Stomach (tissue), 8 donors: ENCODE measurements at regions not wholly inside any gene's neighbourhood (a gene's known extent, or its start where the extent isn't known, plus 50 kb on each side); places are given as distances from the start of the nearest gene placed in this dataset.
A peak's percentile ranks its signal among the peaks of the same experiment; 100 is the strongest.
"Not testable (repeated sequence)": the region's sequence is repeated elsewhere in the genome, so short reads cannot be mapped to it uniquely, and the experiment has no call there.

Source experiments
- DNase-seq, 2 donors: peaks; one replicate each; pipeline versions ENCODE4 v3.0.0 to v3.0.0-alpha.2; 2013 to 2019
- H3K27ac ChIP-seq, 5 donors: fragments of 200-600 bp in 4 of 5; sonication (generic) in 4 of 5; one replicate each; pipeline ENCODE4 v1.5.1; 2013 to 2019; ENCODE audit warnings: mild to moderate bottlenecking in 1 of 5, moderate library complexity in 1 of 5
- H3K27me3 ChIP-seq, 3 donors: fragments of 200-600 bp; sonication (generic); one replicate each; pipeline ENCODE4 v1.5.1; 2017 to 2019; ENCODE audit warnings: mixed run types in 1 of 3
- H3K36me3 ChIP-seq, 4 donors: fragments of 200-600 bp; sonication (generic); 1 replicate in 3 of 4; 2 replicates in 1 of 4; pipeline ENCODE4 v1.5.1; 2016 to 2019
- H3K4me1 ChIP-seq, 4 donors: fragments of 200-600 bp; sonication (generic); one replicate each; pipeline ENCODE4 v1.5.1; 2016 to 2019
- H3K4me3 ChIP-seq, 4 donors: fragments of 200-600 bp; sonication (generic) in 3 of 4; one replicate each; pipeline ENCODE4 v1.5.1; 2016 to 2019; ENCODE audit warnings: mild to moderate bottlenecking in 1 of 4
- H3K9me3 ChIP-seq, 4 donors: fragments of 200-600 bp; sonication (generic); one replicate each; pipeline ENCODE4 v1.5.1; 2016 to 2019
- EP300 ChIP-seq: sonication (generic); formaldehyde crosslinking; IDR thresholded peaks from one replicate; pipeline ENCODE4 v1.6.1; 2017; ENCODE audit warnings: antibody characterized with exemption
- POLR2A ChIP-seq, 4 donors: fragments of 450-650 bp; IDR thresholded peaks; one replicate each; pipeline ENCODE4 v1.6.1; 2016; ENCODE audit warnings: antibody characterized with exemption in 4 of 4, control low read depth in 2 of 4, mild to moderate bottlenecking in 1 of 4, moderate library complexity in 1 of 4
- POLR2AphosphoS5 ChIP-seq, 3 donors: sonication (generic); formaldehyde crosslinking; IDR thresholded peaks; one replicate each; pipeline ENCODE4 v1.6.1; 2016; ENCODE audit warnings: antibody characterized with exemption in 3 of 3
- WGBS, 5 donors: extraction: QIAGEN DNeasy Blood & Tissue Kit in 3 of 5; methylation state at CpG; one replicate each; pipeline versions ENCODE4 v1.1.5 to v1.1.7; 2013 to 2018; 5-methylcytosine and 5-hydroxymethylcytosine counted together
- intact Hi-C: fragments of 100-400 bp; cut with DNase I; formaldehyde crosslinking; loops from one replicate; pipeline ENCODE4 v1.15.1; 2023; ENCODE audit warnings: low total_unique reads
- TF ChIP-seq, protein P1 (sequence below), 7 experiments: fragments of 450-650 bp in 4 of 7; fragments of 200-600 bp in 3 of 7; sonication (generic) in 3 of 7; IDR thresholded peaks; one replicate each; pipeline ENCODE4 v1.5.1; 2016 to 2019; ENCODE audit warnings: antibody characterized with exemption in 7 of 7, control low read depth in 2 of 7, mild to moderate bottlenecking in 1 of 7
- donor health status: healthy with polysubstance abuse.
- donor health status: Bipolar disorder and iron deficiency.
- donor health status: healthy.

DNA sequence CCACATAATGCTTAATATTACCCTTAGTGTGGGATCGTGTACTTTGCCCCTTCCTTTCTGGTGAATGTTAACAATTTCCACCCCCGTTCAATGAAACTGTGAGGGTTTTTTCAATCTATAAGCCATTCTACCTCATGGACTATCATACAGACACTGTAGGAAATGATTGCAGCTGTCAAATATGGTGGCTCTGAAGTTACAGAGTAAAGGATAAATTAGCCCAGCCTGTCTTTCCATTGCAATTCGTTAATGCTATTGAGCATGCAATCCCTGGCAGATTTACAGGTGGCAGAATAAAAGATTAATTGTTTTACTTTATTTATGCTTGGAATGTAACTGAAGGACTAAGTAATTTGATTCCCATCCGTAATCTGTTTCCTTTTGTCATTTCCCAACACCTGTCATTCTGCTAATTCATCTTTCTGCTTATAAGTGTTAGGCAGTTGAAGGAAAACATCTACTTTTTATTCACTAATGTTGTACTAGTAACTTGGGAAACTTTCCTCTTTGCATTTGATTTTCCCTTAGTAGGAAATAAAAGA lies 1211.6 kb upstream of the LRRN3 start:
- Histone ChIP-seq H3K36me3 (no peaks in the 10 kb centered on the region), H3K27me3 (no peaks in the 10 kb centered on the region), H3K9me3 (no peaks in the 10 kb centered on the region), H3K4me1 (no peaks in the 10 kb centered on the region), H3K27ac (no peak overlapping the region), H3K4me3 (no peak overlapping the region)
- intact Hi-C loops: no loop called here
- DNase-seq: no peak
- no peak for TF ChIP-seq POLR2AphosphoS5 (IDR thresholded peaks at IDR 0.05)
- no peak for TF ChIP-seq EP300
- WGBS, 5 donors: 55 to 64% (median 59%) methylated on average over 4 of the region's 4 CpGs

DNA sequence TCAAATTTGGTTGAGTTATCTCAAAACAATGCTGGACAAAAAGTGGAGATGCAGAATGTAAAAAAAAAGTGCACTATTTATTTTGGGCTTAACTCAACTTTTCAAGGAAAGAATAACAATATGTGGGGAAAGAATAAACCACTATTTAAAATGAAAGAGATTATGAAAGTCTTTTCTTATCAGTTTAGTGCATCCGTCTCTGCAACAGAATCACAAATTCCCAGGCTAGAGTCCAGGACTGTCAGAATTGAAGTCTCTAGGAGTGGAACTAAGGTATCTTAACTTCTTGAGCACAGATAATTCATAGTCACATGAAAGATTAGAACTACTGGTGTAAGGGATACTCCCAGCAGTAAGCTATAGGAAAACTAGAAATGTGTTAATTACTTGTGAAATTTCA lies 1200.3 kb upstream of the LRRN3 start:
- 15 to 32% (median 17%) methylated on average over 1 of the region's 1 CpG for WGBS, 5 donors
- intact Hi-C loops: no loop called here
- H3K36me3 ChIP-seq: no peaks in the 10 kb centered on the region
- no peak for TF ChIP-seq POLR2AphosphoS5 (IDR thresholded peaks at IDR 0.05)
- no peak for TF ChIP-seq EP300
- no peak for TF ChIP-seq POLR2A (IDR thresholded peaks at IDR 0.05)
- TF ChIP-seq, protein P1, sequence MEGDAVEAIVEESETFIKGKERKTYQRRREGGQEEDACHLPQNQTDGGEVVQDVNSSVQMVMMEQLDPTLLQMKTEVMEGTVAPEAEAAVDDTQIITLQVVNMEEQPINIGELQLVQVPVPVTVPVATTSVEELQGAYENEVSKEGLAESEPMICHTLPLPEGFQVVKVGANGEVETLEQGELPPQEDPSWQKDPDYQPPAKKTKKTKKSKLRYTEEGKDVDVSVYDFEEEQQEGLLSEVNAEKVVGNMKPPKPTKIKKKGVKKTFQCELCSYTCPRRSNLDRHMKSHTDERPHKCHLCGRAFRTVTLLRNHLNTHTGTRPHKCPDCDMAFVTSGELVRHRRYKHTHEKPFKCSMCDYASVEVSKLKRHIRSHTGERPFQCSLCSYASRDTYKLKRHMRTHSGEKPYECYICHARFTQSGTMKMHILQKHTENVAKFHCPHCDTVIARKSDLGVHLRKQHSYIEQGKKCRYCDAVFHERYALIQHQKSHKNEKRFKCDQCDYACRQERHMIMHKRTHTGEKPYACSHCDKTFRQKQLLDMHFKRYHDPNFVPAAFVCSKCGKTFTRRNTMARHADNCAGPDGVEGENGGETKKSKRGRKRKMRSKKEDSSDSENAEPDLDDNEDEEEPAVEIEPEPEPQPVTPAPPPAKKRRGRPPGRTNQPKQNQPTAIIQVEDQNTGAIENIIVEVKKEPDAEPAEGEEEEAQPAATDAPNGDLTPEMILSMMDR (IDR thresholded peaks at IDR 0.05): no peak
- H3K27me3 ChIP-seq: no peaks in the 10 kb centered on the region
- no peaks in the 10 kb centered on the region for H3K4me1 ChIP-seq
- no peak for DNase-seq
- H3K27ac ChIP-seq: no peak overlapping the region
- H3K9me3 ChIP-seq: no peaks in the 10 kb centered on the region
- H3K4me3 ChIP-seq: no peak overlapping the region

DNA sequence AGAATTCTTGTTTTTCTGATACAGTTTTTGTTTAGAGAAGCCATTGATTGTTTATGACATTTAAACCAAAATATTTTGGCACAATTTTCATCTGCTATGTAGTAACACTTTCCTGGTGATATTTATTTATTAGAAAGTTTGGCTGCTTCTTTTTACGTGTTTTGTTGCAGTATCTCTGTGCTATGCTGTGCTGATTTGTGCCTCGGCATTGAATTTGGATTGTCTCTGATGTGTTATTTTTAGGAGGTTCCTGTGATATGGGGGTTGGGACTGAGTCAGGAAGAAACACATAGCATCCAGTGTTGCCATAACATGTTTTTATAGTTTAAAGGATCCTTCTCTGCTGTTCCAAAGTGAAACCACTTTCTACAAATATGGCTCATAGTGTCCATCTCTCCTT lies 1197.7 kb upstream of the LRRN3 start:
- no peaks in the 10 kb centered on the region for H3K36me3 ChIP-seq
- H3K9me3 ChIP-seq: no peaks in the 10 kb centered on the region
- DNase-seq: no peak
- H3K27me3 ChIP-seq: no peaks in the 10 kb centered on the region
- H3K4me3 ChIP-seq: no peak overlapping the region
- WGBS, 5 donors: 60 to 86% (median 64%) methylated on average over 2 of the region's 2 CpGs
- H3K4me1 ChIP-seq: no peaks in the 10 kb centered on the region
- no peak overlapping the region for H3K27ac ChIP-seq
- intact Hi-C loops: no loop called here
- no peak for TF ChIP-seq EP300
- no peak for TF ChIP-seq POLR2AphosphoS5 (IDR thresholded peaks at IDR 0.05)
- TF ChIP-seq, protein P1 (IDR thresholded peaks at IDR 0.05): no peak
- no peak for TF ChIP-seq POLR2A (IDR thresholded peaks at IDR 0.05)

DNA sequence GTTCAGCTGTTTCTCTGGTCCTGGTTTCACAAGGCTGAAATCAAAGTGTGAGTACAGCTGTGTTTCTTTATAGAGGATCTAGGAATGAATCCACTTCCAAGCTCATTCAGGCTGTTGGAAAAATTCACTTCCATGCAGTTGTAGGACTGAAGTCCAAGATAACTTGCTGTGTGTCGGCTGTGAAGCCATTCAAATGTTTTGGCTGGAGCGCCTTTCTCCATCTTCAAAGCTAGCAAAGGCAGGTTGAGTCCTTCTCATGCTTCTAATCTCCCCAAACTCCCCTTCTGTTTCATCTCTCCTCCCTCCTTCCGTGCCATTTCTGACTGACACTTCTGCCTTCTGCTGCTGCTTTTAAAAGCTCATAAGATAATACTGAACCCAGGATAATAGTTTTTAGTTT lies 1195.4 kb upstream of the LRRN3 start:
- TF ChIP-seq POLR2AphosphoS5 (IDR thresholded peaks at IDR 0.05) (no peak), EP300 (no peak), POLR2A (IDR thresholded peaks at IDR 0.05) (no peak)
- TF ChIP-seq, protein P1 (IDR thresholded peaks at IDR 0.05): no peak
- H3K9me3 ChIP-seq: no peaks in the 10 kb centered on the region
- intact Hi-C loops: no loop called here
- WGBS, 5 donors: 68 to 76% (median 73%) methylated on average over 3 of the region's 3 CpGs
- H3K4me1 ChIP-seq: no peaks in the 10 kb centered on the region
- no peaks in the 10 kb centered on the region for H3K27me3 ChIP-seq
- no peak for DNase-seq
- no peak overlapping the region for H3K27ac ChIP-seq
- no peaks in the 10 kb centered on the region for H3K36me3 ChIP-seq
- H3K4me3 ChIP-seq: no peak overlapping the region

DNA sequence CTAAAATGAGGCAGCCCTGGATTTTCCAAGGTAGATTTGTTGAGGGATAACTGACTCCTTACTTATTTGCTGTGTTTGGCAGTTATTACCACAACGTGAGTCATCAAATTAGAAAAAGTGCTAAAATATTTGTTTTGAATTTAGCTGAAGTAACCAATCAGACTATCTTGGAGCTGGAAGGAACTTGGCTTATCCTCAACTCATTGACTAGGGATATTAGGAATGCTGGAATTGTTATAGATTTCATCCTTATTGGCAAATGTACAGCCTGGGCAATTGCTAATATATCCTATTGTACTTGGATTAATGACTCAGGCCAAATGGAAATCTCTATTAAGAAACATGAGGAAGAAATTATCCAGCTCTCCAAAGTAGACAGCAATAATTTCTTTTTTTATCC lies 1189.0 kb upstream of the LRRN3 start:
- Histone ChIP-seq H3K4me1 (no peaks in the 10 kb centered on the region), H3K36me3 (no peaks in the 10 kb centered on the region), H3K9me3 (peaks cover 0 to 7% (median 0%) of the 10 kb centered on the region in 4 donors), H3K4me3 (no peak overlapping the region), H3K27ac (no peak overlapping the region), H3K27me3 (no peaks in the 10 kb centered on the region)
- DNase-seq: peak in 1 of 2 donors; percentile 11
- TF ChIP-seq POLR2AphosphoS5 (IDR thresholded peaks at IDR 0.05): no peak
- no peak for TF ChIP-seq EP300
- no peak for TF ChIP-seq POLR2A (IDR thresholded peaks at IDR 0.05)
- TF ChIP-seq, protein P1 (IDR thresholded peaks at IDR 0.05): no peak
- 59 to 78% (median 76%) methylated on average over 1 of the region's 1 CpG for WGBS, 5 donors
- intact Hi-C loops: no loop called here

DNA sequence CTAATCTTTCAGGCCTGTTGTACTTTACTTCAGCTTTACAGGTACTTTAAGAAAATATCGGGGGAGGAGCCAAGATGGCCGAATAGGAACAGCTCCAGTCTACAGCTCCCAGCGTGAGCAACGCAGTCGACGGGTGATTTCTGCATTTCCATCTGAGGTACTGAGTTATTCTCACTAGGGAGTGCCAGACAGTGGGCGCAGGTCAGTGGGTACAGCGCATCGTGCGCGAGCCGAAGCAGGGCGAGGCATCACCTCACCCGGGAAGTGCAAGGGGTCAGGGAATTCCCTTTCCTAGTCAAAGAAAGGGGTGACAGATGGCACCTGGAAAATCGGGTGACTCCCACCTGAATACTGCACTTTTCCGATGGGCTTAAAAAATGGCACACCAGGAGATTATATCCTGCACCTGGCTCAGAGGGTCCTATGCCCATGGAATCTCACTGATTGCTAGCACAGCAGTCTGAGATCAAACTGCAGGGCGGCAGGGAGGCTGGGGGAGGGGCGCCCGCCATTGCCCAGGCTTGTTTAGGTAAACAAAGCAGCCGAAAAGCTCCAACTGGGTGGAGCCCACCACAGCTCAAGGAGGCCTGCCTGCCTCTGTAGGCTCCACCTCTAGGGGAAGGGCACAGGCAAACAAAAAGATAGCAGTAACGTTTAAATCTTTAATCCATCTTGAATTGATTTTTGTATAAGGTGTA lies 1185.4 kb upstream of the LRRN3 start:
- WGBS, 5 donors: 84 to 92% (median 91%) methylated on average over 21 of the region's 21 CpGs
- H3K27ac ChIP-seq, H3K27me3 ChIP-seq, DNase-seq, H3K9me3 ChIP-seq, H3K4me3 ChIP-seq, H3K4me1 ChIP-seq, H3K36me3 ChIP-seq, intact Hi-C loops: not testable (repeated sequence)
